ELR (cell line): ENCODE measurements at regions not wholly inside any gene's neighbourhood (a gene's known extent, or its start where the extent isn't known, plus 50 kb on each side); places are given as distances from the start of the nearest gene placed in this dataset.
"Not testable (repeated sequence)": the region's sequence is repeated elsewhere in the genome, so short reads cannot be mapped to it uniquely, and the experiment has no call there.

Source experiments
- DNase-seq: peaks from one replicate; pipeline ENCODE4 v3.0.0-alpha.2; 2015; ENCODE audit warnings: low read depth

GRCh38 chr15:93825682-93826081 is 405.7 kb upstream of the MCTP2 start:
- DNase-seq: no peak

GRCh38 chr15:93823971-93824913 is 407.1 kb upstream of the MCTP2 start:
- no peak for DNase-seq

DNA sequence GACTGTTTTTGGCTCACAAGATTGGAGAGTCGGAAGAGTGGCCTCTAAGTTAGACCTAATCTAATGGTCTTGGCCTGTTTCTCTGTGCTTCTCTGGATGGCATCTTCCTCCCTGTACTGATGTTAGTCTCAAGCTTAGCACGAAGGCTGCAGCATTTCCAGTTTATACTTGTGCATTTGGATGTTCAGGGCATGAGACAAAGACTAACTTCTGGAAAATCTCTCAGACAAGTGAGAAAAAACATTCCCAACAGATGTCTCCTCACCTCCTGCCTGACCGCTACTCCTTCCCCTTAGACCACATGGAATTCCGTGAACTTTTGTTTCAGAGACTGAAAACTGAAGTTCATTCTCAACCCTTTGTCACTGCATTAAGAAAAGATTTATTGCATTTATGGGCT is 410.8 kb upstream of the MCTP2 start:
- DNase-seq: no peak

DNA sequence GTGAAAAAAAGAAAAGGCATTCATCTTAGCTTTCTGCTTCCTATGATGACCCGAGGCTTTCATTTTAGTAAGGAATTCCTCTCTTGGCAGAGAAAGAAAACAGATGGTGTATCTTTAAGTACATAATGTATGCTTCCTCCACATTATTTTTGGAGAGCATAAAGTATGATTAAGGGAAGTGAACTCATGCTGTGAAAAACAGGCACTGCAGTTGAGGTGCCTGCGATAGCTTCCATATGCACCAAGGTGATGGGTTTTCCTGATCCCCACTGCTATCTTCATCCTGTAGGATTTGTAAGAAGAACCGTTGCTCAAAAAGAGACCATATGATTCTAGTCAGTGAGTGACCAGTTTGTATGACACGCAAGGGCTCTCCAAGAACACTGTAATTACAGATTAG is 411.5 kb upstream of the MCTP2 start:
- no peak for DNase-seq

GRCh38 chr15:93816815-93817214 is 414.5 kb upstream of the MCTP2 start:
- DNase-seq: no peak

DNA sequence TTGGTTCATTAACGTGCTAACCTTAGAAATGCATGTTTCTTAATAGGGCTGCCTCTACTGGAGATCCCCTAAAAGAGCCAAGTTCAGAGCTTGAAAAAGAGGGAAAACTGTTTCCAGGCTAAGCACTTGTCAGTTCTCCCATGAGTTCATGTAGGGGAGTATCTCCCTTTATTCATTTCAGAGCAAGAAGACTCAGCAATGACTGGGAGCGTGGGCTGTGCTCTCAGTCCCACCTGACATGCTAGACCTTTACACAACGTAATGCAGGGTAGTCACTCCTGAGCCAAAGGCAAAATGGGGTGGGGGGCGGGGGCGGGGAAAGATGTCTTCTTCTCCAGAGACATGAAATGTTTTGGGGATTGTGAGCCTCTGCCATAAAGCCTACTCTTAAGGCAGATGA is 420.1 kb upstream of the MCTP2 start:
- DNase-seq: no peak

DNA sequence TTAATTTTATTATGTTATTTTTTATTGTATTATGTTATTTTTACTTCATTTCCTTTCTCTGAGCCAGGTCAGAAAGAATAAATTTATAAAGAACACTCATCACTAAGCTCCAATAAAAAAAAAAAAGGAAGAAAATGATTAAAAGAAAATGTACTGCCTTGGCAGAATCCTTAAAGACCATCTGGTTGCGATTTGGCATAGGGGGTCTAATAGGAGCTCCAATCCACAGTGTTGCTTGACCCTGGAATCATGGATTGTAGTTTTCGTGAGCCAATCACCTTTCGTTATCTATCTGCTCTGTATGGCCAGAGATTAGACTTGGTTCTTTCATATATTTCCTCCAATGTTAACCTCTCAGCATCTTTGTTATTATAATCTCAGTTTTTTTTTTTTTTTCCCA is 421.8 kb upstream of the MCTP2 start:
- DNase-seq: no peak

DNA sequence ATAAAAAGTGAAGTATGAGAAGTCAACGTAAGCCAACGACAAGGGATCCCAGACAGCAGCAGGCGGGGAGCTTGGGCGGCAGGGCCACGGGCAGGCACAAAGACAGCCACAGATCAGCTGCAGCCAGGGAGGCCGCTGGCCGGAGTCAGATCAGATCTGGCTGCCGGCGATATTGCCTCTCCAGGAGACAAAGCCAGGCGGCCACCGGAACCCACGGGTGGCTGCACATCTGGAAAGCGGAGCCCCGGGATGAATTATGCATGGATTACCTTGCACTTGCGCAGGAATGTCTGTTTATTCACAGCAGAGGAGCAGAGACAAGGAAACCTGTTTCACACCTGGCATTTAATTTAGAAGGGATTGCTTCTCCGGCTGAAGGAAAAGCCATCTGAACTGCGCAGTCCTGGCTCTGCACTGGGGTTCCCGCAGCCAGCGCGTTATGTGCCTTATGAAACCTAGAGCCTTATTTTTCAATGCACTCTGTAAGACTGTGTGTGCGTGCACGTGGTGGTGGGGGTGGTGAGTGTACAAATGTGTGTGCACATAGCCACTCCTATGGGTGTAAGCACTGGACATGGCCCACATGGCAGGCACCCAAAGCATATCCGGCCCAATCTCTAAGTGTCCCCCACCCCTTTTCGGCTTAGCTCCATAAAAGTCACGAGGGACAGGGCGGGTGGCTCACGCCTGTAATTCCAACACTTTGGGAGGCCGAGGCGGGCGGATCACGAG is 427.8 kb upstream of the MCTP2 start:
- DNase-seq: no peak

DNA sequence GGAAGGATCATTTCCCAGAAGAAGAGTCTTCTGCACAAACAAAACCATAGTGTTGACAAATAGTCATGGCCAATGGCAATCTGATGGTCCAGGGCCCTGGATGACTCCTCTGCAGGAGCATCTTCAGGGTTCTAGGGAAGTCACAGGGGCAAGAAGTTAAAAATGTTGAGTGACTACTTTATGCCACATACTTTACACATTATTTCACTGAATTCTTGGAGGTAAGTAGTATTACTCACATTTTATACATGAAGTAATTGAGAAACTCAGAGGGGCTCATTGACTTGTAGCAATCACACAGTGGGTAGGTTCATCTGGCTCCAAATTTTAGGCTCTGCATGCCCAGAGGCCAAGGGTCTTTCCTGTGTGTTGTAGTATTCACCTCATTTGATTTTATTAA is 430.2 kb upstream of the MCTP2 start:
- DNase-seq: no peak

- no peak for DNase-seq
Measured at GRCh38 chr15:93800805-93801204, 430.6 kb upstream of the MCTP2 start.

GRCh38 chr15:93789441-93789840 is 441.9 kb upstream of the MCTP2 start:
- no peak for DNase-seq

DNA sequence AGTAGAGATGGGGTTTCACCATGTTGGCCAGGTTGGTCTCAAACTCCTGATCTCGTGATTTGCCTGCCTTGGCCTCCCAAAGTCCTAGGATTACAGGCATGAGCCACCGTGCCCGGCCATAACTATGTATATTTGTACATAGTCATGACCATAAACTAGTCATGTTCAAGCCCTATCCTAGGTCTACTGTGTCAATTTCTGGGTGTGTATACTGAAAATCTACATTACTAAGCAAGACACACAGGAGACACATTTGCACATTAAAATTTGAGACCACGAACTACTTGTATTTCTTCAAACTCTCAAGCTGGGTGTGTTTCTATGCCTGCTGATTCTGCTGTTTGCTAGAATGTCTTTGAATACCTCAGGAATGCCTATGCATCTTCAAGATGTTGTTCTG is 451.3 kb upstream of the MCTP2 start:
- no peak for DNase-seq

GRCh38 chr15:93779341-93779740 is 452.0 kb upstream of the MCTP2 start:
- no peak for DNase-seq

- no peak for DNase-seq
Measured at GRCh38 chr15:93771196-93772030, 459.9 kb upstream of the MCTP2 start.

GRCh38 chr15:93770788-93771187 is 460.6 kb upstream of the MCTP2 start:
- DNase-seq: no peak

GRCh38 chr15:93762036-93762435 is 469.3 kb upstream of the MCTP2 start:
- DNase-seq: no peak

GRCh38 chr15:93759629-93760028 is 471.7 kb upstream of the MCTP2 start:
- DNase-seq: no peak

DNA sequence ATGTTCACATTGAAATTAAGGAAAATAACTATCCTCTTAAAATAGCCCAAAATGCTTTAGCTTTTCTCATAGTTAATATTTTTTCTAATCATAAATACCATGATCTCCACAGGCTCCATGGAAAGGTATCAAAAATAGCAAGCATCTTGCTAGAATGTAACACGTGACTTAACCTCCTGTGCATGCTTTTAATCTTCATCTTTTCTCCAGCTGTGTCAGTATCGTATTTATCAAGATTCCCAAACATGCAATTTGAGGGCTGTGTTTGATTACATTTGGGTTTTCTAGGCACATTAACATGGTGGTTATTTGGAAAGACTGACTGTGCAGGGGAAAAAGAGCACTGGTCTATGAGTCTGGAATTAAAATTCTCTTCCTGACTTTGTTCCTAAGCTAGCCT is 472.5 kb upstream of the MCTP2 start:
- no peak for DNase-seq

GRCh38 chr15:93748710-93749109 is 482.7 kb upstream of the MCTP2 start:
- DNase-seq: no peak

- not testable (repeated sequence) for DNase-seq
Measured at GRCh38 chr15:93734976-93735375, 496.4 kb upstream of the MCTP2 start.

- no peak for DNase-seq
Measured at GRCh38 chr15:93730724-93731123, 500.6 kb upstream of the MCTP2 start.

DNA sequence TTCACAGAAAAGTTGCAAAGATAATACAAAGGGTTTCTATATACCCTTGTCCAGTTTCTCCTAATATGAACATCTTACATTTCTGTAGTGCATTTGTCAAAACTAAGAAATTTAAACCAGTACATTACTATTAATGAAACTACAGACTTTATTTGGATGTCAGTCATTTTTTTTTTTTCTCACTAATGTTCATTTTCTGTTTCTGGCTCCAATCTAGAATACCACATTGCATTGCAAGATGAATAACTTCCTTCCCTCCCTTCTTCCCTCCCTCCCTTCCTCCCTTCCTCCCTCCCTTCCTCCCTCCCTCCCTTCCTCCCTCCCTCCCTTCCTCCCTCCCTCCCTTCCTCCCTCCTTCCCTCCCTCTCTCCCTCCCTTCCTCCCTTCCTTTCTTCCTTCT is 509.2 kb upstream of the MCTP2 start:
- DNase-seq: no peak
